HG02678 (cell line): ENCODE measurements at regions not wholly inside any gene's neighbourhood (a gene's known extent, or its start where the extent isn't known, plus 50 kb on each side); places are given as distances from the start of the nearest gene placed in this dataset.
A peak's percentile ranks its signal among the peaks of the same experiment; 100 is the strongest.
"Not testable (repeated sequence)": the region's sequence is repeated elsewhere in the genome, so short reads cannot be mapped to it uniquely, and the experiment has no call there.

Experiments
- ATAC-seq: cut with Tn5 transposase; IDR thresholded peaks from one replicate; pipeline ENCODE4 v1.9.1; 2021; ENCODE audit warnings: mild to moderate bottlenecking, moderate library complexity; ENCODE audit not compliant: unreplicated experiment

DNA sequence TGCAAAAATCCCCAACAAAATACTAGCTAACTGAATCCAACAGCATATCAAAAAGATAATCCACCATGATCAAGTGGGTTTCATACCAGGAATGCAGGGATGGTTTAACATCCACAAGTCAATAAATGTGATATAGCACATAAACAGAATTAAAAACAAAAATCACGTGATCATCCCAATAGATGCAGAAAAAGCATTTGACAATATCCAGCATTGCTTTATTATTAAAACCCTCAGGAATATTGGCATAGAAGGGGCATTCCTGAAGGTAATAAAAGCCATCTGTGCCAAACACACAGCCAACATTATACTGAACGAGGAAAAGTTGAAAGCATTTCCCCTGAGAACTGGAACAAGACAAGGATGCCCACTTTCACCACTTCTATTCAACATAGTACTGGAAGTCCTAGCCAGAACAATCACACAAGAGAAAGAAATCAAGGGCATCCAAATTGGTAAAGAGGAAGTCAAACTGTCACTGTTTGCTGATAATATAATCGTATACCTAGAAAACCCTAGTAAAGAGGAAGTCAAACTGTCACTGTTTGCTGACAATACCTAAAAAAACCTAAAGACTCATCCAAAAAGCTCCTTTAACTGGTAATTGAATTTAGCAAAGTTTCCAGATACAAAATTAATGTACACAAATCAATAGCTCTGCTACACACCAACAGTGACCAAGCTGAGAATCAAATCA, 109.8 kb downstream of the RNASET2 start:
- ATAC-seq: not testable (repeated sequence)

DNA sequence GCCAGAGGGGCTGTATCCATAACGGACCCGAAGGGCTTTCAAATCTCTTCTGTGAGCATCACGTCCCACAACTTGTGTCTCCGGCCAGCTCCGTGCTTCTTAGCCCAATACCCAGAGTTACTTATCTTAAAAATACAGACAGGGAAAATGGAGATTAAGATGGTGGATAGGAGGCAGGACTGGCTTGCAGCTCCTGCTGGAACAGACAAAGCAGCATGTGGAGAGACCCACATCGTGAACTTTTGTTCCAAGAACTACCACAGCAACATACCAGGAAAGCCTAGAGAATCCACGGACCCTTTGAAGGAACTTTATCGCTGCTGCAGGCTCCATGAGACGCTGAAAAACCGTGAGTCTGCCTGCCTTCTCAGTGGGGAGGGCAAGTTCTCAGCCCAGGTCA, 113.7 kb downstream of the RNASET2 start:
- no peak for ATAC-seq

DNA sequence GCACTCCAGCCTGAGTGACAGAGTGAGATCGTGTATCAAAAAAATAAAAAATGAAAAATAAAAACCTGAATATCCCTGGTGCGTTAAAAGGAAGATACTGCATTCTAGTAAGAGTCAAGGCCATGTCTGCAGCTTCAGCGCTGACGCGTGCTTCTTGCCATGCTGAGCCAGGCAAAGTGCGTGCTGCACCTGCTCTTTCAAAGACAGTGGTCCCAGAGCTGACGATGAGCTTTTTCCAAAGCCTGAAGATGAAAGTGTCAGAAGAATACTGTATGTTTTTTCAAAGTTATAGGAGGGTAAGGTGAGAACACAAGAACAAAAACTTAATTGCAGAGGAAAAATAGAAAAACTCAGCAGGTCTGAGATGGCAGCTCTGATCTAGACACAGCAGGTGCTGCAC, 115.1 kb downstream of the RNASET2 start:
- no peak for ATAC-seq

DNA sequence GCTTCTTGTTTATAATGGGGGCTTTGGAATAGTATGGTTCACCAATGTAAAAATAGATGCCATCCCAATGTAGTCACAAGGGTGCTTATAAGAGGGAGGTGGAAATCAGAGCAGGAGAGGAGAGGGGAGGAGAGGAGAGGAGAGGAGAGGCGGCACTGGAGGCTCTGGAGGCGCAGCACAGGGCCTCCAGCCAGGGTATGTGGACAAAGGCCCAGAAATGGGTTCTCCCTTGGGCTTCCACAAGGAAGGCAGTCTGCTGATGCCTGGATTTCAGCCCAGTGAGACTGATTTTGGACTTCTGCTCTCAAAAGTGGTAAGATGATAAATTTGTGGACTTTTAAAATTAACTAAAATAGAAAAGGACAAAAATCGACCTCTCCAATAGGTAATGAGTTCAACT, 116.8 kb downstream of the RNASET2 start:
- no peak for ATAC-seq

DNA sequence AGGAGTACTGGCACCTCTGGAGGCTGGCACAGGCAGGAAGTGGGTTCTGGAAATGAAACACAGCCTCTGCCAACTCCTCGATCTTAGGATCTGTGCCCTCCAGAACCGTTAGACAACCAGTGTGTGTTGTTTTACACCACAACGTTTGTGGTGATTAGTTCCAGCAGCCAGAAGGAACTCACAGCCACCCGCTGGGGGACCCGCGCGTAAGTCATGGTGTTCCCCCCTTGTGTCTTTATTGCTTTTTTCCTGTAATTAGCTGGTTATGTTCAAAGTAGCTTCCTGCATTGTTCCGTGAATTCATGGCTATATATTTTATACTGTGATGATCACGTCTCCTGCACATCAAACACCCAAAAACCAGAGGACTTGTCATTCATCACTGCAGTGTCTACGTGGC, 117.4 kb downstream of the RNASET2 start:
- no peak for ATAC-seq

DNA sequence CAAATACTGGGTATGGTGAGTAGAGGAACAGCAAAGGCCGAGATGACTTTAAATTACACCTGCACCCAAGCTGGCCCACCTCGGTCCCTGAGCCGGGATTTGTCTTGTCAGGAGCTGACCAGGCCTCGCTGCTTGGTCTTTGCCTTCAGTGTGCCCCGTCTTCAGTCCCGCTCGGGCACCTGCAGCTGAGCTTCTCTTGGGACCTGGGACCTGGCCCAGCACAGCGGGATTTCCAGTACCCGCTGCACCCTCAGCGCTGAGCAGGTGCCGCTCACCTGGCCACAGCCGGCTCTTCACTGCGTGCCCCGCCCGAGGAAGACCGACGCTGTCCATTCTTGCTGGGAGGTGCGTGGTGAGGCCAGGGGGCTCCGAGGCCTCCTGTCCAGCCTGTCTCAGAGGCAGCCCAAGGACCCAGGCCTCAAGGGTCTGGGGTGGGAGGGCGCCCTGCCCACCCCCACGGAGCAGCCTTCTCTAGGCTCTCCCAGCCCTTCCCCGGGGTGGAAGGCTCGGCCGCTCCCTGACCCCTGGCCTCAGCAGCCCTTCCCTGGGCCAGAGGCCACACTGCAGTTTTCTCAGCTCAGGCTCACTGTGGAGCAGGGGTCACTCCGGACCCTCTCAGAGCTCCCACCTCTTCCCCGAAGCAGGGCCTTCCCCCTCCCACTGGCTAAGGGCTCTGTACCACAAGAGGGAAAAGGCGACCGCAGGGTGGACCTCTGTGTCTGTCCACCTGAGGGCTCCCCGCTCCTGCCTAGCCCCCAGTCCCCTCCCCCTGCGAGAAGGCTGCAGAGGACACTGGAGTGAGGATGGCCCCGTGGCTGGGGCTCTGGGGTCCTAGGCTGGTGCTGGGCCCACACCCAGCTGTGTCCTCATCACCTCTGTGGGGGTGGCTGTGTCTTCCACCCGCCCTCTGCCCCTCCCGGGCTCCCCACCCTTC, 119.3 kb downstream of the RNASET2 start:
- no peak for ATAC-seq

DNA sequence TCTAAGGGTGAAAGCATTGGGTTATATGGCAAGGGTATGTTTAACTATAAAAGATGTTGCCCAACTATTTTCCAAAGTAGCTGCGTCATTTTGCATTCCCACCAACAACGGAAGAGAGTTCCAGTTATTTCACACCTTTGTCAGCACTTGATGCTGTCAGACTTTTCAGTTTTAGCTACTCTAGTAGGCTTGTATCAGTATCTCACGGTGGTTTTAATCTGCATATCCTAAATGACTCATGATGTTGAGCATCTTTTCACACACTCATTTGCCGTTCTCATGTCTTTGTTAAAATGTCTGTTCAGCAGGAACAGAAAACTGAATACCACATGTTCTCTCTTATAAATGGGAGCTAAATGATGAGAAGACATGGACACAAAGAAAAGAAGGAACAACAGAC, 122.3 kb downstream of the RNASET2 start:
- ATAC-seq: no peak

DNA sequence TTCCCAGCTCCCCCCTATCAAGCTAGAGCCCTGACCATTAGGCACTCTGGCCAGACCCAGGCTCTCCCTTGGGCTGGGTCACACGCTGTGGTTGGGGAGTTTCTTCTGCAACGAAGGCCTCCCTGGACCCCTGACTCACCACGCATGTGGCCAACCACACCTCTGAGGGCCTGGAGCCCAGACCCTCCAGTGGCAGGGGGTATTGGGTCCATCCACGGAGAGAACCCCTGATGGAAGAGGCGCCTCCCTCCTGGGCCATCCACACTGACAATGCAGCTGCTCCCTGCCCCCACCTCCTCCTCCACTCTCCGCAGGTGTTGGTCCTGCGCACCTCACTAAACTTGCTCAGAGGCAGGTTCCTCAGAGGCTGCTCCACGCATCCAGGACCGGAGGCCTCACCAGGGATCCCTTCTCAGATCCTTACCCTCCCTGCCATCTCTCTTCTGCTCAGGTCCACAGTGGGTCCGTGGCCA, 125.4 kb downstream of the RNASET2 start:
- peak; percentile 23 for ATAC-seq

DNA sequence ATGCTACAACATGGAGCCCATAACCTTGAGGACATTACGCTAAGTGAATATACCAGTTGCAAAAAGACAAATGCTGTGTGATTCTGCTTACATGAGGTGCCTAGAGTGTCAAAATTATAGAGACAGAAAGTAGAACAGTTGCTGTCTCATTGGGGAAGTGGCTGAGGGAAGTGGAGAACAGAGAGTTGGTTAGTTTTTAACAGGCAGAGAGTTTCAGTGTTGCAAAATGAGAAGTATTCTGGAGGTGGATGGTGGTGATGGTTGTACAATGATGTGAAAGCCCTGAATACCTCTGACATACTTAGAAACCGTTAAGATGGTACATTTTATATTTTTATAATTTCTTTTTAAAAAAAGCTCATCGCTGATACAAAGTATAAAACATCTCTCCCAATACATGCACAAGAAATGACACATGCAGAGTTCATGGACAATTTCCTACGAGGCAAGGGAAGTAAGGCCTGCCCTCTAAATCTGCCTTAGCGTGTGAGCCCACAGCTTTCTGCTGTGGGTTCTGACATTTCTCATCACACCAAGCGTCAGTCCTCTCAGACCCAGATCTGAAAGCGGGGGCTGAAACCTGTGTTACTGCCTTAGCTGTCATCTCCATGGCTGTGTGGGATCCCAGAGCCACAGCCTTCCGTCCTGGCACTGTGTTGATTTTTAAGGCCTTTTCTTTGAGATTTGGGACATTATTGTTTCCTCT, 126.0 kb downstream of the RNASET2 start:
- peak; percentile 90 for ATAC-seq

DNA sequence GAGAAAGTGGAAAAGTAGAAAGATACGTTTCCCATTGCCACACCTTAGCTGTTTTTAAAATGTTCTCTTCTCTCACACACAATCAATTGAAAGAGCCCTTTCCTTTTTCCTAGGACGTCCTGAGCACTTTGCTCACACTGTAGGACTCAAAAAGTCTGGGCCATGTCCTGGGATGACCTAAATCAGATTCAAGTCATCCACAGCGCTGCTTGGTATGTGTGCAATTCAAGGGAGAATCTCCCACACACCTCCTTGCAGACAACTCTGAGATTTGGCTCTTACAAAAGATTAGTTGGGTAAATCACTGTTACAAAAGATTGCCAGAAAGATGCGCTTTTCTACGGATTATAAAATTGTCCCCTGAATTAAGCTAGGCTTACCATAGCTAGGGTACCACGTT, 130.1 kb downstream of the RNASET2 start:
- ATAC-seq: no peak

DNA sequence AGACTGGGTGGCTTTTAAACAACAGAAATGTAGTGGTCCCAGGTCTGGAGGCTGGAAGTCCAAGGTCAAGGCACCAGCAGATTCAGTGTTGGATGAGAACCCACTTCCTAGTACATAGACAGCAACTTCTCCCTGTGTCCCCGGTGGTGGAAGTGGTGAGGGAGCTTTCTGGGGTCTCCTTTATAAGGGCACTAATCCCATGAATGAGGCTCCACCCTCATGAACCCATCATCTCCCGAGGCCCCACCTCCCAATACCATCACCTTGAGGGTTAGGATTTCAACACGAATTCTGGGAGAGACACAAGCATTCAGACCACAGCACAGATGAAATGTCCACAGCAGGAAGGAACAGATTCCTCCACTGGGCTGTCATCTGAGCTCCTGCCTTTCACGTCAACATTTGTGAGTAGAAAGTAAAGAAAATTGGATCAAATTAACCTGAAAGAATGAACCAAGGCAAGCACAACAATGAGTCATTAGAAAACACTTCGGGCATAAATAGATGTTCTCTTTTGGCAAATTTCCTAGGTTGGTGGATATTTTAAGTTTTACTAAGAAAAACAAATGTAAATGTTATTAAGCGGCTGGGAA, 130.7 kb downstream of the RNASET2 start:
- ATAC-seq: no peak

DNA sequence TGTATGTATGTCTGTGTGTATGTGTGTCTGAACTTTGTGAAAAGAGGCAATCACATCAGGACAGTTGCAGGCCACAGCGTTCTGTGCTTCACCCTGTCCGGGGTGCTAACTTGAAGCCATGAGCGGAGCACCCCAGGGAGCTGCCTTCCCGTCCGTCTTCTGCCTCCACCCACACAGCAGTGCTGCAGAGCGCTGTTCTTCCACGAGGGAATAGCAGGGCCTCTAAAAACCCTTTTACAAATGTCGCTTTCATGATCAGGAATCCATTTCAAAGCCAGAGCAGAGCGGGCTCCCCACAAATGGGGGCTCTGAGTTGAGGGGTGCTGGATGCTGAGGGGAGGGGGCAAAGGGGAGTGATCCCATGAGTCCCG, 131.5 kb downstream of the RNASET2 start:
- no peak for ATAC-seq

DNA sequence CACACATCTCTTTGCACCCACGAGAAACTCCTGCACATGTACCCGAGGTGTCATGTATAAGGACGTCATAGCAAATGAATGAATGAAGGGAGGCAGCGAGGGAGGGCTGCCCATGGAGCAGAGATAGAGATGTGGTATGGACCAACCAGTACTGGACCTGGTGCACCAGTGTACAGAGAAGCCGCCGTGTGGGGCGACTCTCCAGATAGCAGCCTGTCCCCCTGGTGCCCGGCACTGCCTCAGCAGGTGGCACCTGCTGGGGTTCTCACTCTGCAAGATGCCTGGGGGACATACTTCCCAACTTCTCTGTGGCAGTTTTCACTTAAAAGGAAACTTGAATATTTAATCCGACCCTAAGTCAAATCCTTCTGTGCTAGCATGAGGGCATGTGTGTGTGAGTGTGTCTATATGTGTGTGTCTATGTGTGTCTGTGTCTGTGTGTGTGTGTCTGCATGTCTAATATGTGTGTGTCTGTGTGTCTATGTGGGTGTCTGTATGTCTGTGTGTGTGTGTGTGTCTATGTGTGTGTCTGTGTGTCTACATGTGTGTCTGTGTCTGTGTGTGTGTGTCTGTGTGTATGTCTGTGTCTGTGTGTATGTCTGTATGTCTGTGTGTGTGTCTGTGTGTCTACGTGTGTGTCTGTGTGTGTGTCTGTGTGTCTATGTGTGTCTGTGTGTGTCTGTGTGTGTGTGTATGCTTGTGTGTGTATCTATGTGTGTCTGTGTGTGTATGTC, 132.0 kb downstream of the RNASET2 start:
- no peak for ATAC-seq

DNA sequence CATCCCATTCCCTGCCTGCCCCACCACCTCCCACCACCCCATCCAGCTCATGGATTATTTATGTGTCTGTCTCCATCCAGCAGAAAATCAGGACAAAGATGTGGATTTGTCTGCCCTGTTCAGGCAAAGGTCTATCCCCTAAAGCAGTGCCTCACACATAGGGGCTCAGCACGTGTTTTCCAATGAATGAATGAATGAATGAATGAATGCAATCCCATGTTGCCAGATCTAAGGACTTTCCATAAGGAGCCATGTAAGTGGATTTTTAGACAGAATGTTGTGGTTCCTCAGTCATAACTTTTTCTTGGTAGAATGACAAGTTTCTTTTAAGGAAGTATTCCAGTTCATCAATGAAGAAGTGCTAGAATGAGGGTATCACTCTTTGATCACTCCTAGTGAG, 133.7 kb downstream of the RNASET2 start:
- ATAC-seq: no peak

DNA sequence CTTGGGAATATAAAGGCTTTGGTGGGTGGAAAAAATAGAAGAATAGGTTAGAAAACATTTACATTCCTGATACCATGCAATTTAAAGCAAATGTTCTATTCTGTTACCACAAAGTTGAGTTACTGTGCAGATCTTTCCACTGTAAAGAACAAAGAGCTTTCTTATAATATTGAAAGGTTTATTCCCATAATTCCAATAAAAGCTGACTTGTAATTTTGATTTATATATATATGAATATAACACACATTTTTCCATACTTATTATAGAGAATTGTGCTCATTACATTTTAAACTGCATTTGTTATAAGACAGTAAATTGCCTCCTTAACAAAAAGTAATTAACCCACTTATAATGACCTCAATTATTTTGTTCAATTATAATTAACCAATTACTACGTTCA, 135.9 kb downstream of the RNASET2 start:
- ATAC-seq: no peak

DNA sequence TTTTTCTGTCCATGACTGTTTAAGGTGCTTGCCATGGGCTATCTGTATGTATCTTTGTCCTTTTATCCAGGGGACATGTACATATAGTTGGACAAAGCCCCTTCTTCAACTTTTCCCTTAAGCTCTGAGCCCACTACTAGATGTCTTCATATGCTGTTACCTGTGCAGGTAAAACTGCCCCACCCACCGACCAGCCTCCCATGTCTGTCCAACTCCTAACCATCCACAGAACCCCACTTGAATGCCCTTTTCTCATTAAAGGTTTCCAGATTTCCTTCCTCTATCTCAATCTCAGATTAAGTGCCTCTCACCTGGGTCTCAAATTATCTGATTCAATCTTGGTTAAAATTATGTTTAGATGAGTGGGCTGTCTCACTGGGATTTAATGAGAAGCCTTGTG, 136.3 kb downstream of the RNASET2 start:
- ATAC-seq: no peak

DNA sequence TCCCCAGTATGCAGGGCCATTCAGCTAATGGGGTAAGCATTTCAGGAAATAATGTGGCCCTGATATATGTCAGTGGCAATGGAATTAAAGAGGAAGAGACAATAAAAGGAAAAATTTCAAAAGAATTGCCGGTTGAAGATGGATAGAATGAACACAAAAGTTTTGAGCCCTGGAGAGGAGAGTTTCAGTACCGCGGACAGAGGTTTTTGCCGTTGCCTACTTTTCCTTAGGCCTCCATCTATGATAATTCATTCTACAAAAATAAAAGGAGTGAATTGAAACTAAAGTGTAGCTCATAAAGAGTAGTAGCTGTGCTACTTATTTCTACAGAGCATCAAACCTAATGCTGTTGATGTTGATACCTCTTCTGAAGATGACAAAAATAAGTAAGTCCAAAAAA, 140.7 kb downstream of the RNASET2 start:
- no peak for ATAC-seq

DNA sequence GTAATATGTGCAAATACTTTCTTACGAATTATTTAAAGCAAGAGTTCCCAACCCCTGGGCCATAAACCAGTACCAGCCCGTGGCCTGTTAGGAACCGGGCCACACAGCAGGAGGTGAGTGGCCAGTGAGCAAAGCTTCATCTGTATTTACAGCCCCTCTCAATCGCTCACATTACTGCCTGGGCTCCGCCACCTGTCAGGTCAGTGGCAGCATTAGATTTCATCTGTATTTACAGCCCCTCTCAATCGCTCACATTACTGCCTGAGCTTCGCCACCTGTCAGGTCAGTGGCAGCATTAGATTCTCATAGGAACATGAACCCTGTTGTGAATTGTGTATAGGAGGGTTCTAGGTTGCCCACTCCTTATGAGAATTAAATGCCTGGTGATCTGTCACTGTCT, 142.0 kb downstream of the RNASET2 start:
- no peak for ATAC-seq

DNA sequence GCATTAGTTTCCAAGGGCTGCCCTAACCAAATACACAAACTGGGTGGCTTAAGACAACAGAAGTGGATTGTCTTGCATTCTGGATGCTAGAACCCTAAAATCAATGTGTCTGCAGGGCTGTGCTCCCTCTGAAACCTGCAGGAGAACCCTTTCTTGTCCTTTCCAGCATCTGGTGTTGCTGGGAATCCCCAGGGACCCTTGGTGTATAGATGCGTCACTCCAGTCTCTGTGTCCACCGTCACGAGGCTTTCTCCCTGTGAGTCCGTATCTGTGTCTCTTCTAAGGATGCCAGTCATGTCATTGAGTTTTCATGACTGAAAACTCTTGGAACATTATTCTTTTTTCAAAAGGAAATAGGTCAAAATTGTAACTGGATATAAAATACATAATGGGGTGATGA, 142.9 kb downstream of the RNASET2 start:
- ATAC-seq: no peak

DNA sequence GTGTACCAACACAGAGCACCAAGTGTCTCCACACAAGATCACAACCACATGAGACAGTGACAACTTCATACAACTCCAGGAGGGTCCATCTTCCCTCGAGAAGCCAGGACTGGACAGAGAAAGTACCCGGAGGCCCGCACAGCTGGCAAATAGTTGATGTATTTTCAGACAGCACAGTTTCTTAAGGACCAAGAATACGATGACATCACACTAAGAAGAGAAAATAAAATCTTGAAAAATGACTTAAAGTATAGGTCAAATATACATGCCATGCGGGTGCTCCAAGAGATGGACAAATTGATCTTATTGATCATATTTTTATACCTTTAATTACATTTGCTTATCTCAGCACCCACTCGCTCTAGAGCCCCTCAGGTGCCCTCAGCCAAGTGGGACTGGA, 145.5 kb downstream of the RNASET2 start:
- ATAC-seq: no peak

DNA sequence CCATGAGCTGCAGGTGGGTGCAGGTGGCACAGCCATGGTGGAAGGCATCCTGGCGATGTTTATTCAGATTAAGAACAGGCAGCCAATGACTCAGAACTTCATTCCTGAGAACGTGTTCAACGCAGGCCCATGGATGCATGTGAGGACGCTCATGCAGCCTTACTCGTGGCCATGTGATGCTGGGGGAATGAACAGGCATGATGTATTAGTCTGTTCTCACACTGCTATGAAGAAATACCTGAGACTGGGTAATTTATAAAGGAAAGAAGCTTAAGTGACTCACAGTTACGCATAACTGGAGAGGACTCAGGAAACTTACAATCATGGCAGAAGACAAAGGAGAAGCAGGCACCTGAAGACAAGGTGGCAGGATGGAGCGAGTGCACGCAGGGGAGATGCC, 146.6 kb downstream of the RNASET2 start:
- ATAC-seq: no peak
